ENCODE measurements at regions not wholly inside any gene's neighbourhood (a gene's known extent, or its start where the extent isn't known, plus 50 kb on each side); places are given as distances from the start of the nearest gene placed in this dataset.
"Not testable (repeated sequence)": the region's sequence is repeated elsewhere in the genome, so short reads cannot be mapped to it uniquely, and the experiment has no call there.

GRCh38 chr1:120664376-120665249 lies 59.1 kb upstream of the NBPF26 start:
- H2BK120ac ChIP-seq (ENCODE audit: low read depth, low read length); H2AFZ ChIP-seq (replicated peaks; ENCODE audit: low read length, poor library complexity); H4K91ac ChIP-seq (ENCODE audit: insufficient read depth, low read depth, low read length); H4K8ac ChIP-seq (ENCODE audit: low read depth in 2 of 2, low read length in 2 of 2); intact Hi-C loops (cut with micrococcal nuclease); DNase-seq; POLR2A ChIA-PET (ENCODE audit: unreplicated experiment); H3K27ac ChIP-seq (ENCODE audit: insufficient read depth, low read length); BruUV-seq (replicated peaks); dilution Hi-C loops (cut with HindIII; ENCODE audit: low sequenced_read_pairs, unreplicated experiment); in situ Hi-C loops (cut with MboI; ENCODE audit: low sequenced_read_pairs); H3K9me1 ChIP-seq (ENCODE audit: insufficient read depth, low read length); H2BK5ac ChIP-seq (ENCODE audit: low read depth, low read length, poor library complexity, severe bottlenecking); H3K4ac ChIP-seq (ENCODE audit: low read depth, low read length); H2AK9ac ChIP-seq (replicated peaks; ENCODE audit: low read depth, low read length, poor library complexity); H4K5ac ChIP-seq (ENCODE audit: low read depth, low read length); H4K20me1 ChIP-seq (ENCODE audit: insufficient read depth, low read length); H2BK15ac ChIP-seq (ENCODE audit: low read depth, low read length); H3K18ac ChIP-seq (ENCODE audit: low read depth, low read length); H2BK20ac ChIP-seq (ENCODE audit: low read depth, low read length); H2AK5ac ChIP-seq (ENCODE audit: low read depth, low read length); H3K27me3 ChIP-seq (ENCODE audit: control insufficient read depth, insufficient read depth, low read length); H3K4me1 ChIP-seq (ENCODE audit: control insufficient read depth, insufficient read depth, low read length); H3K9ac ChIP-seq (ENCODE audit: low read depth, low read length); CTCF ChIA-PET; H3K9me3 ChIP-seq (ENCODE audit: control insufficient read depth, insufficient read depth, low read length); H3K23ac ChIP-seq (ENCODE audit: low read depth, low read length); H3K14ac ChIP-seq (replicated peaks; ENCODE audit: low read depth, low read length); H3K4me2 ChIP-seq (ENCODE audit: low read depth, low read length); H3K36me3 ChIP-seq (ENCODE audit: control insufficient read depth, insufficient read depth, low read length); H3K79me1 ChIP-seq (ENCODE audit: low read depth in 1 of 2, low read length in 2 of 2); H3K56ac ChIP-seq (ENCODE audit: extremely low read depth, insufficient read depth, low read length): not testable (repeated sequence)
- peak overlapping the region; percentile 30; the same call in 1 of the 2 replicates for H3K4me3 ChIP-seq (ENCODE audit: insufficient read depth, low read depth, low read length)
- ATAC-seq (ENCODE audit: low read depth): peak; percentile 66
- WGBS, 2 experiments (ENCODE audit: extremely low coverage in 2 of 2, insufficient read length in 1 of 2): no CpG with 5 or more reads among the region's 22 CpGs

GRCh38 chr1:120665250-120665577 lies 58.5 kb upstream of the NBPF26 start:
- H4K8ac ChIP-seq (ENCODE audit: low read depth in 2 of 2, low read length in 2 of 2); H3K4me1 ChIP-seq (ENCODE audit: control insufficient read depth, insufficient read depth, low read length); H2BK15ac ChIP-seq (ENCODE audit: low read depth, low read length); H3K9me1 ChIP-seq (ENCODE audit: insufficient read depth, low read length); intact Hi-C loops (cut with micrococcal nuclease); in situ Hi-C loops (cut with MboI; ENCODE audit: low sequenced_read_pairs); H2BK120ac ChIP-seq (ENCODE audit: low read depth, low read length); H4K5ac ChIP-seq (ENCODE audit: low read depth, low read length); CTCF ChIA-PET; H4K20me1 ChIP-seq (ENCODE audit: insufficient read depth, low read length); H3K56ac ChIP-seq (ENCODE audit: extremely low read depth, insufficient read depth, low read length); H2AK9ac ChIP-seq (replicated peaks; ENCODE audit: low read depth, low read length, poor library complexity); H3K4ac ChIP-seq (ENCODE audit: low read depth, low read length); H3K36me3 ChIP-seq (ENCODE audit: control insufficient read depth, insufficient read depth, low read length); POLR2A ChIA-PET (ENCODE audit: unreplicated experiment); H2AK5ac ChIP-seq (ENCODE audit: low read depth, low read length); BruUV-seq (replicated peaks); H3K79me1 ChIP-seq (ENCODE audit: low read depth in 1 of 2, low read length in 2 of 2); H2BK5ac ChIP-seq (ENCODE audit: low read depth, low read length, poor library complexity, severe bottlenecking); H3K9me3 ChIP-seq (ENCODE audit: control insufficient read depth, insufficient read depth, low read length); H3K14ac ChIP-seq (replicated peaks; ENCODE audit: low read depth, low read length); DNase-seq; H4K91ac ChIP-seq (ENCODE audit: insufficient read depth, low read depth, low read length); H3K9ac ChIP-seq (ENCODE audit: low read depth, low read length); H3K23ac ChIP-seq (ENCODE audit: low read depth, low read length); H3K18ac ChIP-seq (ENCODE audit: low read depth, low read length); H3K27ac ChIP-seq (ENCODE audit: insufficient read depth, low read length); H3K27me3 ChIP-seq (ENCODE audit: control insufficient read depth, insufficient read depth, low read length); dilution Hi-C loops (cut with HindIII; ENCODE audit: low sequenced_read_pairs, unreplicated experiment); H3K4me2 ChIP-seq (ENCODE audit: low read depth, low read length); H2AFZ ChIP-seq (replicated peaks; ENCODE audit: low read length, poor library complexity); H2BK20ac ChIP-seq (ENCODE audit: low read depth, low read length): not testable (repeated sequence)
- ATAC-seq (ENCODE audit: low read depth): peak; percentile 97
- H3K4me3 ChIP-seq (ENCODE audit: insufficient read depth, low read depth, low read length): peak overlapping the region; percentile 30; the same call in 1 of the 2 replicates
- WGBS, 2 experiments (ENCODE audit: extremely low coverage in 2 of 2, insufficient read length in 1 of 2): no CpG with 5 or more reads among the region's 33 CpGs

Measured in IMR-90 (cell line).